PFSK-1 (cell line): ENCODE measurements at regions not wholly inside any gene's neighbourhood (a gene's known extent, or its start where the extent isn't known, plus 50 kb on each side); places are given as distances from the start of the nearest gene placed in this dataset.

ENCODE experiments used
- POLR2AphosphoS5 ChIP-seq: IDR thresholded peaks from 2 replicates; pipeline ENCODE4 v1.6.1; 2012; ENCODE audit warnings: low read depth, mild to moderate bottlenecking, control low read depth, low read length, moderate library complexity
- REST ChIP-seq, 2 experiments: IDR thresholded peaks; 2 replicates each; pipeline versions ENCODE4 v1.6.1 to v1.8.0; 2011 to 2012; ENCODE audit warnings: low read depth in 2 of 2, low read length in 2 of 2, control low read depth in 1 of 2, inconsistent platforms in 1 of 2, mild to moderate bottlenecking in 1 of 2, moderate library complexity in 1 of 2; ENCODE audit not compliant: insufficient read depth in 1 of 2
- TAF1 ChIP-seq: IDR thresholded peaks from 2 replicates; pipeline ENCODE4 v1.6.1; 2012; ENCODE audit warnings: low read length, control low read depth, borderline replicate concordance; ENCODE audit not compliant: insufficient read depth

DNA sequence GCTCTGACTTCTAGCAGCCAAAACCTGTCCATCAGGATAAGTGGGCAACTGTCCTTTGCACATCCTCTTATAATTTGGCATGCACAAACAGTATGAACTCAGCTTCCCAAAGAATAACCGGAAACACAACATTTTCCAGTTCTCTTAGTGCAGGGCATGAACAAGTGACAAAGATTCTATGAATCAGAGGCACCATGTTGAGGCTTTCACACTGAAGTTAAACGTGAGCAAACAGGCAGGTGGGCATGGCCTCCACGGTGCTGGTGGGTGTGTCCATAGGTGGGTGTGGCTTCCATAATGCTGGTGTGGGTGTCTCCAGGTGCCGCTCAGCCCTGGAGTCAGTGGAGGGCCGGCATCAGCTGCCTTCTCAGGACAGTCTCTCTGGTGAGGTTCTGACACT, 196.5 kb downstream of the SMIM20 start:
- no peak for TF ChIP-seq TAF1
- no peak for TF ChIP-seq POLR2AphosphoS5
- TF ChIP-seq REST (IDR thresholded peaks at IDR 0.05; ENCODE audit: insufficient read depth in 1 of 2, low read depth in 2 of 2, low read length in 2 of 2), result no peak
